ENCODE measurements at regions not wholly inside any gene's neighbourhood (a gene's known extent, or its start where the extent isn't known, plus 50 kb on each side); places are given as distances from the start of the nearest gene placed in this dataset.
"Not testable (repeated sequence)": the region's sequence is repeated elsewhere in the genome, so short reads cannot be mapped to it uniquely, and the experiment has no call there.

DNA sequence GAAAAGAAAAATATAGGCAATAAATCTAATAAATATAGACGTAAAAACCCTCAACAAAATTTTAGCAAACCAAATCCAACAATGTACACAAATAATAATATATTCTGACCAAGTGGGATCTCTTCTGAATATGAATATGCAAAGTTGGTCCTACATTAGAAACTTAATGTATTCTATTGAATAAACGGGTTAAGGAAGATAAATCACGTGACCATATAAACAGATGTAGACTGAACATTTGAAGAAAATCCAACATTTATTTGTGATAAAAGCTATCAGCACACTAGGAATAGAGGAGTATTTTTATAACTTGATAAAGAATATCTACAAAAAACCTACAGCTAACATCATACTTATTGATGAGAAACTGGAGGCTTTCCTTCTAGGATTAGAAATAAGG lies 502.8 kb upstream of the KIF2B start:
- no peak for DNase-seq

DNA sequence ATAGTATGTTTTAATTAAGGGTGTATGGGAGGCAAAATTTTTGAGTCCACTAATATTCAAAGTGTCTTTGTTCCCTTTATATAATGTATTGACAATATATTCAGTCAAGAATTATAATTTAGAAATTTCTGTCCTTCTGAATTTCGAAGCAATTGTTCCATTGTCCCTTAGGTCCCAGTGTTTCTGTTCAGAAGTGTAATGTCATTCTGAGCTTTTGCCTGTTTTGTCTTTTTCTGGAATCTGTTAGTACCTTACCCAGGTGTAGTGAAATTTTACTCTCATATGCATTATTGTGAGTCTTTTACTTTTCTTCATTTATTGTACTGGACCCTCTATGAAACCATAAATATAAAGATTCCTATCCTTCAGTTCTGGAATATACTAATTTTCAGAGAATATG lies 505.7 kb upstream of the KIF2B start:
- DNase-seq: no peak

GRCh38 chr17:53316073-53316472 lies 506.7 kb upstream of the KIF2B start:
- DNase-seq: no peak

- DNase-seq: no peak
Measured at GRCh38 chr17:53314521-53314920, 508.2 kb upstream of the KIF2B start.

- DNase-seq: no peak
Measured at GRCh38 chr17:53313746-53314145, 509.0 kb upstream of the KIF2B start.

DNA sequence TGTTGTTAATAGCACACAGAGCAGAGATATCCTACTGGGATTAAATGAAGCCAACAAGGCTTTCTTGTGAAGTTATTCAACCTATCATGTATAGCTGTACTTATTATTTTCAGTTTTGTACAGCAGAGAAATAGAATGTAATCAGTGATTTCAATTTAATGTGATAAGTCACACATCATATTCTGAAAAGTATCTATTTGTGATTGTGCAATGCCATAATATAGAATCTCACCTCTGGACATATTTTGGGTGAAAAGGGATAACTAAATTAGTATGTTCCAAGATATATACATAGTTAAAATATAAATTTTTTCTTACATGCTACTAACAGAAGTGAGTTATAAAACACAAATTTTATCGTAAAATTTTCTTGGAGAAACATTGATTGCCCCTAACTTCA lies 544.3 kb upstream of the KIF2B start:
- no peak for DNase-seq

- DNase-seq: no peak
Measured at GRCh38 chr17:53273126-53273525, 549.6 kb upstream of the KIF2B start.

DNA sequence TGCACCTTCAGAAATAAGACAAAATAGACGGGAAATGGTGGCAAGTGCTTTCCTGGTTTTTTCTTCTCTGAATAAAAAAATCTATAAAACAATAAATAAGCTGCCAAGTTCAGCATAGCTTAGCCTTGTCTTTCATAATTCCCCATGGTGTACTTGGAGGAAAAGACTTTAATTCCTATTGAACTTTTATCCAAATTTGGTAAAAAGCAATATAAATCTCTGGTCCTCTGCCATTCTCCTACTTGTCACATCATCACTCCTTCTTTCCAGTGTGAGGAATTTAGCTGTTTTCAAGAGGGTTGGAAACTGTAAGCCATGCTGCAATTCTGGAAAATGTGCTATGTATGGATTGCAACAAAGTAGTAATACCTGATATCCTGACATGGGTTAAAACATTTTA lies 551.8 kb upstream of the KIF2B start:
- DNase-seq: no peak

DNA sequence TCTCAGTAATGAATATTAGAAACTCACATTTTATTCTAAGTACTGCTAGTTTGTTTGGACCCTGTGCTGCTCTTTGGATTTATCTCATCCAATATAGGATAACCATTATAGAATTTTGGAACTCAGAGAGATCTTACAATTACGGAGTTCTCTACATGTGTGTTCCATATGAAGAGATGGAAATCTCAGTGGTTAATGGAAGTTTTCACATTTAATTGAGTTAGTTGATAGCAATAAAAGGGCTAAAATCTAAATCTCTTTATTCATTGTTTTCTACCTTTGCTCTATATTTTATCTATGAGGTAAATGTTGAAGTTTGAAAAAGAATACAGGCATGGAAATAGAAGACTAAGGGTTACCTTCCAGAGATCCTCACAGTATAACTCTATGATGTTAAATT lies 558.0 kb upstream of the KIF2B start:
- DNase-seq: no peak

DNA sequence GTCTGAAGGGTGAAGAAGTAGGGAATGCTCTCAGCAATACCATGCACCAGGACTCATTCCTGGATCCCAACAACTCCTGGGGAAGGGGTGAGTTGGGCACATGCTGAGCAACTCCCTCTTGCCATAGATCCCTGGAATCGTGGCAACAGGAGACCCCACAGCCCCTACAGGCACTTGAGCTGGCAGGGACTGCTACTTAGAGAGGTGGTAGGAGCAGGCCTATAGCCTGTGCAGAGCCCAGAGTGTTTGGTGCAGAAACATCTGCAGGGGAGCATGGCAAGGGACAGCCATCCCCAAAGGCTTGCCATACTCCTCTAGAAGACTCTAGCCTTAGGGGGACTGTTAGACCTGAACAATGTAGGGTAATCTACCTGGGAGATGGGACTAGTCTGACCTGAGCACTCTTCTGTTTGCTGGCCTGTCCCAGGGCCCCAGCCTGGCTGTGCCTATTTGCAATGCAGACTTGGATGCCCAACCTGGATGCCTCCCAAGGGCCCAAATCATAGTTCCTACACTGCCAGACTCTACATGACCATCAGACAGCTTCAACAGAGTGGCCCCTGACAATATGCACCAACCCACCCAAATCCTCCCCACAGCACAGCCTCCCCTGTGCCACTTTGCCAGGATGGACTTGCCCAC lies 568.6 kb upstream of the KIF2B start:
- no peak for DNase-seq

DNA sequence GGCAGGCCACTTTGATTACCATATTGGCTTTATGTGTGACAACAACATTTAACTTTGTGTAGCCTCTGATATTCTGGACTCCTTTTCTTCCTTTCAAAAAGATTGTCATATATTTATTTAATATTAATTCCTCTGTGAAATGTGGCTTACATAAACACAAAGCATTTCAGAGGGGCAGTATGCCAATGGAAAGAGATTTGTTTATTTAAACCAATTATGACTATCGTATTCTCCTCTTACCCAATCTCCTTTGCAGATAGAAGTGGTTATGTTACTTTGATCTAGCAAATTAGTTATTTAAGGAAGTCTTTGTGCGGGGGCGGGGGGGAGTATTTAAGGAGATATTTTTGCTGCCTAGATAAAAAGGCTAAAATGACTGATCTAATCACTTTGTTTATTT lies 573.7 kb upstream of the KIF2B start:
- no peak for DNase-seq

DNA sequence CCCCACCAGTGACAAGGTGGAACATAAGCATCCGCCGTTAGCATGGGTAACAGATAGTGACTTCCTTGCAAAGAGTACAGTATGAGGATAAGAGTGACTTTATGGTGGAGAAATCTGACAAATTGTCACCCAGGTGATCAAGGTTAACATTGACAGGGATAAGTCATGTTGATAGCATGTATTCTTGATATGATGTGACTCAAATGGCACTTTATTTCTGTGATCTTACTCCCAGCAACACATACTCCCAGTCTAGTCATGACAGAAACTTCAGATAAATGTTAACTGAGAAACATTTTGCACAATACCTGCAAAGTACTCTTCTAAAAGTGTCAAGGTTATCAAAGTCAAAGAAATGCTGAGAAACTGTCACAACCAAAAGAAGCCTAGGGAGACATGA lies 588.6 kb upstream of the KIF2B start:
- DNase-seq: no peak

GRCh38 chr17:53227514-53227913 lies 595.2 kb upstream of the KIF2B start:
- DNase-seq: no peak

- no peak for DNase-seq
Measured at GRCh38 chr17:53227111-53227510, 595.6 kb upstream of the KIF2B start.

DNA sequence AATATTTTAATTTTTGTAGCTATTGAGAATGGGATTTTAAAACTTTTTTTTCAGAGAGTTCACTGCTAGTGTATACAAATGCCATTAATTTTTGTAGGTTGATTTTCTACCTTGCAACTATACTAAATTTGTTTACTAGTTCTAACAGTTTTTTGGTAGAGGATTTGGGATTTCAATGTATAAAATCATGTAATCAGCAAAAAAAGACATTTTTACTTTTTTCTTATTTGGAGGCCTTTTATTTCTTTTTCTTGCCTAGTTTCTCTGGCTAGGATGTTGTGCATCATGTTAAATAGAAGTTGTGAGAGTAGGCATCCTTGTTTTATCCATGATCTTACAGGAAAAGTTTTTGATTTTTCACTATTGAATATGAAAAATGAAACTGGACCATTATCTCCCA lies 602.9 kb upstream of the KIF2B start:
- no peak for DNase-seq

DNA sequence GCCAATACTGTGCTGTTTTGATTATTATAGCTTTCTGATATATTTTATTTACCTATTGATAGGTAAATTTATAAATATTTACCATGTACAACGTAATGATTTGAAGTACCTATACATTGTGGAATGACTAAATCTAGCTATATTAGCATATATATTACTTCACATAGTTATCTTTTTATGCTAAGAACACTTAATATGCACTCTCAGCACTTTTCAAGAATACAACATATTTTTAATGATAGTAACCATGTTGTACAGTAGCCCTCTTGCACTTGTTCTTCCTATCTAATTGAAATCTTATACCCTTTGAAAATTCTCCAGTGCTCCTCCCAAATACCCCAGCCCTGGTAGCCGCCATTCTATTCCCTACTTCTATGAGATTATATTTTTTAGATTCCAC lies 604.0 kb upstream of the KIF2B start:
- no peak for DNase-seq

DNA sequence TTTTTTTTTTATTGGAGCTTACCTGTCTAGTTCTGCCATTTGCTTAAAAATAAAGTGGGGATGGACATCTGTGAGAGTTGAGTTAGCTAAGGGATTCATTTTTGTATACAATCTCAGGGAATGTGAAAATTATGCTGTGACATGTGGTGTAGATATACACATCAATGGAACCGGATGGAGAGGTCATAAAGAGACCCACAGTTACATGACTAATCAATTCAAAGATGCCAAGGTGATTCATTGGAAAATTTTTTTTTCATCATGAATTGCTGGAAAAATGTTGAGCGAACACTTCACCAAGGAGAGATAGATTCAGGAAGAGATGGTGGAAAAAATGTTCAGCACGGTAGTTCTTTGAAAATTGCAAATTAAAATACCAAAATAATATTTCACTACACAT lies 605.4 kb upstream of the KIF2B start:
- DNase-seq: no peak

DNA sequence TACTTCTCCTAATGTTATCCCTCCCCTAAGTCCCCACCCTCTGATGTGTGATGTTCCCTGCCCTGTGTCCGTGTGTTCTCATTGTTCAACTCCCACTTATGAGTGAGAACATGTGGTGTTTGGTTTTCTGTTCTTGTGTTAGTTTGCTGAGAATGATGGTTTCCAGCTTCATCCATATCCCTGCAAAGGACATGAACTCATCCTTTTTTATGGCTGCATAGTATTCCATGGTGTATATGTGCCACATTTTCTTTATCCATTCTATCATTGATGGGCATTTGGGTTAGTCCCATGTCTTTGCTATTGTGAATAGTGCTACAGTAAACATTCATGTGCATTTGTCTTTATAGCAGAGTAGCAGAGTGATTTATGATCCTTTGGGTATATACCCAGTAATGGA lies 613.8 kb upstream of the KIF2B start:
- not testable (repeated sequence) for DNase-seq

DNA sequence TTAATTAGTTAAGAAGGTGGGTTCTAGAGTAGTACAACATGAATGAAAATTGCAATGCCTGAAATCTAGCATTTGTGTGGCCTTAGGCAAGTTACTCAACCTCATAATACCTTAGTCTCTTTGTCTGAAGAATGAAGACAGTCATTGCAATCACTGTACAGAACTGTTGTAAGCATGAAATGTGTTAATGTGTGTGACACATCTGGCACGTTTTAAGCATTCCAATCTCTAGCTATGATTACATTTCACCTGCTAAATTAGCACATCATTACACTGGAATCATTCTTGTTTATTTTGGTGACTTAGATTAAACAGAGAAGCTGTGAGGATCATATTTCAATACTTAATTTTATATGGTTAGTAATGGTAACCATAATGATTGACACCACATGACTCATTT lies 629.7 kb upstream of the KIF2B start:
- no peak for DNase-seq

GRCh38 chr17:53191878-53192277 lies 630.8 kb upstream of the KIF2B start:
- no peak for DNase-seq

GRCh38 chr17:53186001-53186400 lies 636.7 kb upstream of the KIF2B start:
- no peak for DNase-seq

DNA sequence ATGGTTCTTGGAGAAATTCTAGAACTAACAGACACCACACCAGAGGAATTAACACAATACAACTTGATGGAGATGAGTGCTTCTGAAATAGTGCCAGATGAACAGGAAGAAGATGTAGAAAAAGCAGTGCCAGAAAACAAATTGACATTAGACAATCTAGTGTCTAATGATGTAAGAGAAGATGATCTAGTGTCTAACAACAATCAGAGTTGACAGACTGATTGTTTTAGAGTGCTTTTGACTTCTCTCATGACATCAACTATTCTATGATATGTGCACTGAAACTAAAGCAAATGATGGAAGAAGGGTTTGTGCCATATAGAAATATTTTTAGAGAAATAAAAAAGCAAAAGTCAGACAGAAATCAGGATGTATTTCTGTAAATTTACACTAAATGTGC lies 646.1 kb upstream of the KIF2B start:
- DNase-seq: no peak

GRCh38 chr17:53168413-53168812 lies 654.3 kb upstream of the KIF2B start:
- DNase-seq: no peak

GRCh38 chr17:53166731-53167130 lies 656.0 kb upstream of the KIF2B start:
- no peak for DNase-seq

- no peak for DNase-seq
Measured at GRCh38 chr17:53150101-53150698, 672.5 kb upstream of the KIF2B start.

All from T-helper 1 cell (primary cell).